ENCODE measurements at regions not wholly inside any gene's neighbourhood (a gene's known extent, or its start where the extent isn't known, plus 50 kb on each side); places are given as distances from the start of the nearest gene placed in this dataset.

GRCh38 chr1:93765099-93765498, 83.5 kb upstream of the BCAR3 start (continued):
- no peak for TF ChIP-seq CSRNP3 (CRISPR knock-in tag; IDR thresholded peaks at IDR 0.05)

DNA sequence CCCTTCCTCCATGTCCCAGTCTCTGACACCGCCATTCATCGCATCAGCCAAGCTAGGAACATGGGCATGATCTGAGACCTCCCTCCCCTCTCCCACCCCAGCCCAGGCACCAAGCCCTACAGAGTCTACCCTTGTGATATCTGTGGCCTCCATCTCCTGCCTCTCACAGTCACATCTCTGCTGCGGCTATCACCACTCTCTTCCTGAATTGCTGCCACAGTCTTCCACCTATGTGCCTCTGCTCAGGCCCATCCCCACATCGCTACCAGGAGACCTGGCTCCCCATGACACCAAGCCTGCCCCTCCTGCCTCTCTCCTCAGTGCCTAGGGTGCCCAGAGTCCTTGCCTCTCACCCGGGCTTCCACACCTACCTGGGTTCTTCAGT, 82.7 kb upstream of the BCAR3 start:
- no peak for TF ChIP-seq PATZ1 (CRISPR knock-in tag; IDR thresholded peaks at IDR 0.05; ENCODE audit: borderline replicate concordance)
- TF ChIP-seq ZNF70 (CRISPR knock-in tag; IDR thresholded peaks at IDR 0.05) = no peak
- no peak for TF ChIP-seq ARNTL (CRISPR knock-in tag; IDR thresholded peaks at IDR 0.05; ENCODE audit: borderline replicate concordance, low read depth)
- TF ChIP-seq CREB5 (CRISPR knock-in tag; IDR thresholded peaks at IDR 0.05; ENCODE audit: low read depth) = no peak
- TF ChIP-seq PPARA (CRISPR knock-in tag; IDR thresholded peaks at IDR 0.05; ENCODE audit: borderline replicate concordance) = no peak
- TF ChIP-seq CSDC2 (CRISPR knock-in tag; IDR thresholded peaks at IDR 0.05) = no peak
- TF ChIP-seq ZNF8 (CRISPR knock-in tag; IDR thresholded peaks at IDR 0.05) = no peak
- TF ChIP-seq GLIS3 (CRISPR knock-in tag; IDR thresholded peaks at IDR 0.05) = no peak
- no peak for TF ChIP-seq ZFP30 (CRISPR knock-in tag; IDR thresholded peaks at IDR 0.05)
- TF ChIP-seq RARB (CRISPR knock-in tag; IDR thresholded peaks at IDR 0.05) = no peak
- TF ChIP-seq ISL1 (CRISPR knock-in tag; IDR thresholded peaks at IDR 0.05) = no peak
- TF ChIP-seq, protein P1, sequence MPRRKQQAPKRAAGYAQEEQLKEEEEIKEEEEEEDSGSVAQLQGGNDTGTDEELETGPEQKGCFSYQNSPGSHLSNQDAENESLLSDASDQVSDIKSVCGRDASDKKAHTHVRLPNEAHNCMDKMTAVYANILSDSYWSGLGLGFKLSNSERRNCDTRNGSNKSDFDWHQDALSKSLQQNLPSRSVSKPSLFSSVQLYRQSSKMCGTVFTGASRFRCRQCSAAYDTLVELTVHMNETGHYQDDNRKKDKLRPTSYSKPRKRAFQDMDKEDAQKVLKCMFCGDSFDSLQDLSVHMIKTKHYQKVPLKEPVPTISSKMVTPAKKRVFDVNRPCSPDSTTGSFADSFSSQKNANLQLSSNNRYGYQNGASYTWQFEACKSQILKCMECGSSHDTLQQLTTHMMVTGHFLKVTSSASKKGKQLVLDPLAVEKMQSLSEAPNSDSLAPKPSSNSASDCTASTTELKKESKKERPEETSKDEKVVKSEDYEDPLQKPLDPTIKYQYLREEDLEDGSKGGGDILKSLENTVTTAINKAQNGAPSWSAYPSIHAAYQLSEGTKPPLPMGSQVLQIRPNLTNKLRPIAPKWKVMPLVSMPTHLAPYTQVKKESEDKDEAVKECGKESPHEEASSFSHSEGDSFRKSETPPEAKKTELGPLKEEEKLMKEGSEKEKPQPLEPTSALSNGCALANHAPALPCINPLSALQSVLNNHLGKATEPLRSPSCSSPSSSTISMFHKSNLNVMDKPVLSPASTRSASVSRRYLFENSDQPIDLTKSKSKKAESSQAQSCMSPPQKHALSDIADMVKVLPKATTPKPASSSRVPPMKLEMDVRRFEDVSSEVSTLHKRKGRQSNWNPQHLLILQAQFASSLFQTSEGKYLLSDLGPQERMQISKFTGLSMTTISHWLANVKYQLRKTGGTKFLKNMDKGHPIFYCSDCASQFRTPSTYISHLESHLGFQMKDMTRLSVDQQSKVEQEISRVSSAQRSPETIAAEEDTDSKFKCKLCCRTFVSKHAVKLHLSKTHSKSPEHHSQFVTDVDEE (CRISPR knock-in tag; IDR thresholded peaks at IDR 0.05) = no peak
- TF ChIP-seq TCF4 (CRISPR knock-in tag; IDR thresholded peaks at IDR 0.05; ENCODE audit: borderline replicate concordance) = no peak
- TF ChIP-seq ESRRG (CRISPR knock-in tag; IDR thresholded peaks at IDR 0.05) = no peak
- TF ChIP-seq OSR1 (CRISPR knock-in tag; IDR thresholded peaks at IDR 0.05) = no peak
- TF ChIP-seq ZFP3 (CRISPR knock-in tag; IDR thresholded peaks at IDR 0.05) = no peak
- TF ChIP-seq SNAI2 (CRISPR knock-in tag; IDR thresholded peaks at IDR 0.05) = no peak
- no peak for TF ChIP-seq CSRNP3 (CRISPR knock-in tag; IDR thresholded peaks at IDR 0.05)
- TF ChIP-seq, protein P2, sequence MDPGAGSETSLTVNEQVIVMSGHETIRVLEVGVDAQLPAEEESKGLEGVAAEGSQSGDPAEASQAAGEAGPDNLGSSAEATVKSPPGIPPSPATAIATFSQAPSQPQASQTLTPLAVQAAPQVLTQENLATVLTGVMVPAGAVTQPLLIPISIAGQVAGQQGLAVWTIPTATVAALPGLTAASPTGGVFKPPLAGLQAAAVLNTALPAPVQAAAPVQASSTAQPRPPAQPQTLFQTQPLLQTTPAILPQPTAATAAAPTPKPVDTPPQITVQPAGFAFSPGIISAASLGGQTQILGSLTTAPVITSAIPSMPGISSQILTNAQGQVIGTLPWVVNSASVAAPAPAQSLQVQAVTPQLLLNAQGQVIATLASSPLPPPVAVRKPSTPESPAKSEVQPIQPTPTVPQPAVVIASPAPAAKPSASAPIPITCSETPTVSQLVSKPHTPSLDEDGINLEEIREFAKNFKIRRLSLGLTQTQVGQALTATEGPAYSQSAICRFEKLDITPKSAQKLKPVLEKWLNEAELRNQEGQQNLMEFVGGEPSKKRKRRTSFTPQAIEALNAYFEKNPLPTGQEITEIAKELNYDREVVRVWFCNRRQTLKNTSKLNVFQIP (CRISPR knock-in tag; IDR thresholded peaks at IDR 0.05; ENCODE audit: borderline replicate concordance, low read depth) = no peak

DNA sequence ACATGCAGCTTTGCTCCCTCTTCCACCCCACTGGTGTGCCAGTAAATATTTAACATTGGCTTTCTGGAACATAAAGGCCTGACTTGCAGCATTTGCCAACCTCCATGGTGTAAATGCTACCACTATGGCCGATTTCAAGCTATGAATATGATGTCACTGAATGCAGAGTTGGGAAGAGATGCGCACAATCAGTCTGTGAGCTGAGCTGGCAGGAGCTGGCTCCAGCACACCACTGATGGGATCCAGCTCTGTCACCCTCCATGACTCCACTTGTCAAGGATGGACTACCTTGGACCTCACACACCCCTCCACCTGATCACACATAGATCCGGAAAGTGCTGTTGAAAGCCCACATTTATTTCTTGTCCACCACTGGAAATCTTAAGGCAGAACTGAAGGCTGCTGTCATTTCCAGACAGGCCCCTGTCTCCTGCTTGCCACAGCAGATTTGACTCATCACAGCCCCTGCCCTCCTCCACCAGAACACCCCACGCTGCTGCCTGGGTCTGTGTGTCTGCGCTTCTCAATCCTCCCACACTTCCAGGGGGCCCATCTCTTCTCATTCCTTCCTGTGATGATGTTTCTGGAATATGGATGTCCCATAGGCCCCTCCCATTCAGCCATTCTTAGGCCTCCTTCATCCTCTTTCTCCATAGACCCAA, 82.2 kb upstream of the BCAR3 start:
- ATAC-seq = no peak
- no peak for TF ChIP-seq GLIS3 (CRISPR knock-in tag; IDR thresholded peaks at IDR 0.05)
- no peak for TF ChIP-seq PATZ1 (CRISPR knock-in tag; IDR thresholded peaks at IDR 0.05; ENCODE audit: borderline replicate concordance)
- TF ChIP-seq ESRRG (CRISPR knock-in tag; IDR thresholded peaks at IDR 0.05) = no peak
- no peak for TF ChIP-seq ZNF8 (CRISPR knock-in tag; IDR thresholded peaks at IDR 0.05)
- TF ChIP-seq CSDC2 (CRISPR knock-in tag; IDR thresholded peaks at IDR 0.05) = no peak
- TF ChIP-seq ZNF565 (CRISPR knock-in tag; conservative IDR thresholded peaks at IDR 0.05; ENCODE audit: low read depth) = no peak
- TF ChIP-seq SNAI2 (CRISPR knock-in tag; IDR thresholded peaks at IDR 0.05) = no peak
- no peak for TF ChIP-seq OSR1 (CRISPR knock-in tag; IDR thresholded peaks at IDR 0.05)
- no peak for TF ChIP-seq ISL1 (CRISPR knock-in tag; IDR thresholded peaks at IDR 0.05)
- TF ChIP-seq CREB5 (CRISPR knock-in tag; IDR thresholded peaks at IDR 0.05; ENCODE audit: low read depth) = no peak

More for the DNA sequence above, 82.7 kb upstream of the BCAR3 start:
- no peak for ATAC-seq

Data from SK-N-SH treated with all-trans-retinoic acid at 6 μM for 48 hours (cell line).